ENCODE measurements at regions not wholly inside any gene's neighbourhood (a gene's known extent, or its start where the extent isn't known, plus 50 kb on each side); places are given as distances from the start of the nearest gene placed in this dataset.

GRCh38 chr1:195948123-195948895 lies 659.9 kb downstream of the KCNT2 start:
- no peaks in the 10 kb centered on the region for H3K4me1 ChIP-seq (ENCODE audit: control insufficient read depth, insufficient read depth, low read length)
- H3K27me3 ChIP-seq (ENCODE audit: control insufficient read depth, insufficient read depth, low read length), result no peaks in the 10 kb centered on the region
- H3K9me3 ChIP-seq (ENCODE audit: control insufficient read depth, low read length), result no peaks in the 10 kb centered on the region
- no peak overlapping the region for H3K4me3 ChIP-seq (ENCODE audit: low read length)
- no peak overlapping the region for H3K9ac ChIP-seq (ENCODE audit: low read length)
- no peaks in the 10 kb centered on the region for H3K36me3 ChIP-seq (ENCODE audit: control insufficient read depth, insufficient read depth, low read length)

- Histone ChIP-seq H3K36me3 (ENCODE audit: control insufficient read depth, insufficient read depth, low read length) (no peaks in the 10 kb centered on the region), H3K9ac (ENCODE audit: low read length) (no peak overlapping the region), H3K4me3 (ENCODE audit: low read length) (no peak overlapping the region), H3K9me3 (ENCODE audit: control insufficient read depth, low read length) (no peaks in the 10 kb centered on the region), H3K27me3 (ENCODE audit: control insufficient read depth, insufficient read depth, low read length) (no peaks in the 10 kb centered on the region), H3K4me1 (ENCODE audit: control insufficient read depth, insufficient read depth, low read length) (no peaks in the 10 kb centered on the region)
Observed at GRCh38 chr1:195946500-195946899, 661.7 kb downstream of the KCNT2 start.

GRCh38 chr1:195941795-195942194 lies 666.4 kb downstream of the KCNT2 start:
- Histone ChIP-seq H3K9ac (ENCODE audit: low read length) (no peak overlapping the region), H3K4me1 (ENCODE audit: control insufficient read depth, insufficient read depth, low read length) (no peaks in the 10 kb centered on the region), H3K36me3 (ENCODE audit: control insufficient read depth, insufficient read depth, low read length) (no peaks in the 10 kb centered on the region), H3K27me3 (ENCODE audit: control insufficient read depth, insufficient read depth, low read length) (no peaks in the 10 kb centered on the region), H3K9me3 (ENCODE audit: control insufficient read depth, low read length) (no peaks in the 10 kb centered on the region), H3K4me3 (ENCODE audit: low read length) (no peak overlapping the region)

GRCh38 chr1:195941314-195941713 lies 666.9 kb downstream of the KCNT2 start:
- Histone ChIP-seq H3K9me3 (ENCODE audit: control insufficient read depth, low read length) (no peaks in the 10 kb centered on the region), H3K9ac (ENCODE audit: low read length) (no peak overlapping the region), H3K4me1 (ENCODE audit: control insufficient read depth, insufficient read depth, low read length) (no peaks in the 10 kb centered on the region), H3K4me3 (ENCODE audit: low read length) (no peak overlapping the region), H3K36me3 (ENCODE audit: control insufficient read depth, insufficient read depth, low read length) (no peaks in the 10 kb centered on the region), H3K27me3 (ENCODE audit: control insufficient read depth, insufficient read depth, low read length) (no peaks in the 10 kb centered on the region)

- Histone ChIP-seq H3K9ac (ENCODE audit: low read length) (no peak overlapping the region), H3K36me3 (ENCODE audit: control insufficient read depth, insufficient read depth, low read length) (no peaks in the 10 kb centered on the region), H3K27me3 (ENCODE audit: control insufficient read depth, insufficient read depth, low read length) (no peaks in the 10 kb centered on the region), H3K4me1 (ENCODE audit: control insufficient read depth, insufficient read depth, low read length) (no peaks in the 10 kb centered on the region), H3K4me3 (ENCODE audit: low read length) (no peak overlapping the region), H3K9me3 (ENCODE audit: control insufficient read depth, low read length) (no peaks in the 10 kb centered on the region)
Observed at GRCh38 chr1:195939844-195940243, 668.4 kb downstream of the KCNT2 start.

- no peaks in the 10 kb centered on the region for H3K36me3 ChIP-seq (ENCODE audit: control insufficient read depth, insufficient read depth, low read length)
Observed at GRCh38 chr1:195934817-195935553, 673.3 kb downstream of the KCNT2 start.

GRCh38 chr1:195933835-195934234 lies 674.4 kb downstream of the KCNT2 start:
- Histone ChIP-seq H3K9me3 (ENCODE audit: control insufficient read depth, low read length) (no peaks in the 10 kb centered on the region), H3K4me1 (ENCODE audit: control insufficient read depth, insufficient read depth, low read length) (no peaks in the 10 kb centered on the region), H3K36me3 (ENCODE audit: control insufficient read depth, insufficient read depth, low read length) (no peaks in the 10 kb centered on the region), H3K9ac (ENCODE audit: low read length) (no peak overlapping the region), H3K27me3 (ENCODE audit: control insufficient read depth, insufficient read depth, low read length) (no peaks in the 10 kb centered on the region), H3K4me3 (ENCODE audit: low read length) (no peak overlapping the region)

More at GRCh38 chr1:195934817-195935553, 673.3 kb downstream of the KCNT2 start:
- no peak overlapping the region for H3K9ac ChIP-seq (ENCODE audit: low read length)
- no peaks in the 10 kb centered on the region for H3K9me3 ChIP-seq (ENCODE audit: control insufficient read depth, low read length)
- H3K4me3 ChIP-seq (ENCODE audit: low read length), result no peak overlapping the region
- H3K27me3 ChIP-seq (ENCODE audit: control insufficient read depth, insufficient read depth, low read length), result no peaks in the 10 kb centered on the region
- no peaks in the 10 kb centered on the region for H3K4me1 ChIP-seq (ENCODE audit: control insufficient read depth, insufficient read depth, low read length)

GRCh38 chr1:195915826-195916225 lies 692.4 kb downstream of the KCNT2 start:
- Histone ChIP-seq H3K27me3 (ENCODE audit: control insufficient read depth, insufficient read depth, low read length) (no peaks in the 10 kb centered on the region), H3K4me1 (ENCODE audit: control insufficient read depth, insufficient read depth, low read length) (no peaks in the 10 kb centered on the region), H3K4me3 (ENCODE audit: low read length) (no peak overlapping the region), H3K36me3 (ENCODE audit: control insufficient read depth, insufficient read depth, low read length) (no peaks in the 10 kb centered on the region), H3K9me3 (ENCODE audit: control insufficient read depth, low read length) (no peaks in the 10 kb centered on the region), H3K9ac (ENCODE audit: low read length) (no peak overlapping the region)

- Histone ChIP-seq H3K4me3 (ENCODE audit: low read length) (no peak overlapping the region), H3K27me3 (ENCODE audit: control insufficient read depth, insufficient read depth, low read length) (no peaks in the 10 kb centered on the region)
Observed at GRCh38 chr1:195909061-195909460, 699.2 kb downstream of the KCNT2 start.

GRCh38 chr1:195908121-195908520 lies 700.1 kb downstream of the KCNT2 start:
- no peaks in the 10 kb centered on the region for H3K4me1 ChIP-seq (ENCODE audit: control insufficient read depth, insufficient read depth, low read length)
- no peaks in the 10 kb centered on the region for H3K9me3 ChIP-seq (ENCODE audit: control insufficient read depth, low read length)
- H3K4me3 ChIP-seq (ENCODE audit: low read length), result no peak overlapping the region
- no peaks in the 10 kb centered on the region for H3K27me3 ChIP-seq (ENCODE audit: control insufficient read depth, insufficient read depth, low read length)
- no peaks in the 10 kb centered on the region for H3K36me3 ChIP-seq (ENCODE audit: control insufficient read depth, insufficient read depth, low read length)
- no peak overlapping the region for H3K9ac ChIP-seq (ENCODE audit: low read length)

More at GRCh38 chr1:195909061-195909460, 699.2 kb downstream of the KCNT2 start:
- Histone ChIP-seq H3K9me3 (ENCODE audit: control insufficient read depth, low read length) (no peaks in the 10 kb centered on the region), H3K4me1 (ENCODE audit: control insufficient read depth, insufficient read depth, low read length) (no peaks in the 10 kb centered on the region), H3K9ac (ENCODE audit: low read length) (no peak overlapping the region), H3K36me3 (ENCODE audit: control insufficient read depth, insufficient read depth, low read length) (no peaks in the 10 kb centered on the region)

GRCh38 chr1:195903203-195903602 lies 705.0 kb downstream of the KCNT2 start:
- Histone ChIP-seq H3K27me3 (ENCODE audit: control insufficient read depth, insufficient read depth, low read length) (no peaks in the 10 kb centered on the region), H3K4me1 (ENCODE audit: control insufficient read depth, insufficient read depth, low read length) (no peaks in the 10 kb centered on the region), H3K9me3 (ENCODE audit: control insufficient read depth, low read length) (no peaks in the 10 kb centered on the region), H3K36me3 (ENCODE audit: control insufficient read depth, insufficient read depth, low read length) (no peaks in the 10 kb centered on the region), H3K4me3 (ENCODE audit: low read length) (no peak overlapping the region), H3K9ac (ENCODE audit: low read length) (no peak overlapping the region)

GRCh38 chr1:195902779-195903178 lies 705.5 kb downstream of the KCNT2 start:
- Histone ChIP-seq H3K36me3 (ENCODE audit: control insufficient read depth, insufficient read depth, low read length) (no peaks in the 10 kb centered on the region), H3K9me3 (ENCODE audit: control insufficient read depth, low read length) (no peaks in the 10 kb centered on the region), H3K4me1 (ENCODE audit: control insufficient read depth, insufficient read depth, low read length) (no peaks in the 10 kb centered on the region), H3K4me3 (ENCODE audit: low read length) (no peak overlapping the region), H3K27me3 (ENCODE audit: control insufficient read depth, insufficient read depth, low read length) (no peaks in the 10 kb centered on the region), H3K9ac (ENCODE audit: low read length) (no peak overlapping the region)
